Testis (tissue), 2 donors: ENCODE measurements at regions not wholly inside any gene's neighbourhood (a gene's known extent, or its start where the extent isn't known, plus 50 kb on each side); places are given as distances from the start of the nearest gene placed in this dataset.

Experiments used
- DNase-seq: peaks from one replicate; pipeline ENCODE4 v3.0.0-alpha.2; 2019
- H3K27ac ChIP-seq, 2 donors: fragments of 200-600 bp; sonication (generic); one replicate each; pipeline ENCODE4 v1.5.1; 2019
- H3K27me3 ChIP-seq: fragments of 200-600 bp; sonication (generic); one replicate; pipeline ENCODE4 v1.5.1; 2019
- H3K36me3 ChIP-seq: fragments of 200-600 bp; sonication (generic); one replicate; pipeline ENCODE4 v1.5.1; 2017; ENCODE audit warnings: low read depth; ENCODE audit errors: missing control alignments
- H3K4me1 ChIP-seq: fragments of 200-600 bp; sonication (generic); one replicate; pipeline ENCODE4 v1.5.1; 2019
- H3K4me3 ChIP-seq, 2 donors: fragments of 200-600 bp; sonication (generic); one replicate each; pipeline ENCODE4 v1.5.1; 2017 to 2019
- H3K9me3 ChIP-seq: fragments of 200-600 bp; sonication (generic); one replicate; pipeline ENCODE4 v1.5.1; 2017
- POLR2A ChIP-seq: fragments of 450-650 bp; IDR thresholded peaks from one replicate; pipeline ENCODE4 v1.6.1; 2017; ENCODE audit warnings: antibody characterized with exemption, mild to moderate bottlenecking, moderate library complexity
- WGBS, 2 donors: methylation state at CpG; one replicate each; pipeline ENCODE4 v1.1.5; 2018; 5-methylcytosine and 5-hydroxymethylcytosine counted together
- intact Hi-C: fragments of 100-400 bp; cut with DNase I; formaldehyde crosslinking; loops from one replicate; pipeline ENCODE4 v1.15.1; 2023; ENCODE audit warnings: low total_unique reads
- TF ChIP-seq, protein P1 (sequence below), 3 experiments: fragments of 450-650 bp in 2 of 3; fragments of 200-600 bp in 1 of 3; sonication (generic) in 1 of 3; IDR thresholded peaks; one replicate each; pipeline ENCODE4 v1.5.1; 2016 to 2019; ENCODE audit warnings: antibody characterized with exemption in 3 of 3, mild to moderate bottlenecking in 2 of 3, moderate library complexity in 1 of 3

- Histone ChIP-seq H3K4me3 (no peak overlapping the region), H3K9me3 (no peaks in the 10 kb centered on the region), H3K27ac (no peak overlapping the region), H3K4me1 (peaks cover 12% of the 10 kb centered on the region), H3K27me3 (no peaks in the 10 kb centered on the region), H3K36me3 (no peaks in the 10 kb centered on the region)
- TF ChIP-seq, protein P1, sequence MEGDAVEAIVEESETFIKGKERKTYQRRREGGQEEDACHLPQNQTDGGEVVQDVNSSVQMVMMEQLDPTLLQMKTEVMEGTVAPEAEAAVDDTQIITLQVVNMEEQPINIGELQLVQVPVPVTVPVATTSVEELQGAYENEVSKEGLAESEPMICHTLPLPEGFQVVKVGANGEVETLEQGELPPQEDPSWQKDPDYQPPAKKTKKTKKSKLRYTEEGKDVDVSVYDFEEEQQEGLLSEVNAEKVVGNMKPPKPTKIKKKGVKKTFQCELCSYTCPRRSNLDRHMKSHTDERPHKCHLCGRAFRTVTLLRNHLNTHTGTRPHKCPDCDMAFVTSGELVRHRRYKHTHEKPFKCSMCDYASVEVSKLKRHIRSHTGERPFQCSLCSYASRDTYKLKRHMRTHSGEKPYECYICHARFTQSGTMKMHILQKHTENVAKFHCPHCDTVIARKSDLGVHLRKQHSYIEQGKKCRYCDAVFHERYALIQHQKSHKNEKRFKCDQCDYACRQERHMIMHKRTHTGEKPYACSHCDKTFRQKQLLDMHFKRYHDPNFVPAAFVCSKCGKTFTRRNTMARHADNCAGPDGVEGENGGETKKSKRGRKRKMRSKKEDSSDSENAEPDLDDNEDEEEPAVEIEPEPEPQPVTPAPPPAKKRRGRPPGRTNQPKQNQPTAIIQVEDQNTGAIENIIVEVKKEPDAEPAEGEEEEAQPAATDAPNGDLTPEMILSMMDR (IDR thresholded peaks at IDR 0.05): no peak
- no peak for TF ChIP-seq POLR2A
- no peak for DNase-seq
- intact Hi-C loops: no loop called here
- WGBS, 2 donors: 65 to 71% methylated on average over 2 of the region's 2 CpGs
These were observed 135.9 kb upstream of the RAD23B start for GRCh38 chr9:107147134-107147533.

- Histone ChIP-seq H3K9me3 (no peaks in the 10 kb centered on the region), H3K36me3 (no peaks in the 10 kb centered on the region), H3K4me3 (no peak overlapping the region), H3K27me3 (no peaks in the 10 kb centered on the region), H3K4me1 (peaks cover under 1% of the 10 kb centered on the region), H3K27ac (no peak overlapping the region)
- TF ChIP-seq, protein P1 (IDR thresholded peaks at IDR 0.05): no peak
- TF ChIP-seq POLR2A: no peak
- WGBS, 2 donors: 81 to 82% methylated on average over 2 of the region's 2 CpGs
- intact Hi-C loops: no loop called here
- no peak for DNase-seq
These were observed 134.9 kb upstream of the RAD23B start for GRCh38 chr9:107148216-107148615.

DNA sequence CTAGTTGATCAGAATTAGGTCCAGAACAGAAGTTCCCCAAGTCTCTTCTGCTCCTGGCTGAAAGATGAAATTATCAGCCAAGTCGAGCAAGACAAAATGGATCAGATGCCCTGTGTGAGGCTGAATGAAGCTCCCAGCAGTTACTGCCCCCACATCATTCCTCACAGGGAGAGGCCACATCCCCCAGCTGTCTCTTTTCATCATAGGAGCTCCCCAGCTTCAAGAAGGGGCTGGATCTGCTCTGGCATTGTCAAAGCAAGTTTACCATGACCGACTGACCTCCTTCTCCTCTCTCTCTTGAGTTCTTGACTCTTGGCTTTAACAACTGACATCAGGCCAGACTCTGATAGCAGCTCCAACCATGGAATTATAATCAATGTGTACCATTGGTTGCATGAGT lies 133.3 kb upstream of the RAD23B start:
- Histone ChIP-seq H3K27me3 (no peaks in the 10 kb centered on the region), H3K27ac (no peak overlapping the region), H3K36me3 (no peaks in the 10 kb centered on the region), H3K4me3 (no peak overlapping the region), H3K9me3 (no peaks in the 10 kb centered on the region), H3K4me1 (no peaks in the 10 kb centered on the region)
- no peak for TF ChIP-seq POLR2A
- TF ChIP-seq, protein P1 (IDR thresholded peaks at IDR 0.05): no peak
- intact Hi-C loops: no loop called here
- WGBS, 2 donors: 50 to 60% methylated on average over 2 of the region's 2 CpGs
- DNase-seq: no peak

- intact Hi-C loops: no loop called here
- DNase-seq: no peak
- 78 to 87% methylated on average over 3 of the region's 3 CpGs for WGBS, 2 donors
- Histone ChIP-seq H3K36me3 (no peaks in the 10 kb centered on the region), H3K4me3 (no peak overlapping the region), H3K9me3 (no peaks in the 10 kb centered on the region), H3K27ac (no peak overlapping the region), H3K27me3 (no peaks in the 10 kb centered on the region), H3K4me1 (no peaks in the 10 kb centered on the region)
- TF ChIP-seq, protein P1 (IDR thresholded peaks at IDR 0.05): no peak
- no peak for TF ChIP-seq POLR2A
These were observed 129.7 kb upstream of the RAD23B start for GRCh38 chr9:107153336-107153735.

- no peaks in the 10 kb centered on the region for H3K9me3 ChIP-seq
- 79 to 85% methylated on average over 4 of the region's 4 CpGs for WGBS, 2 donors
- H3K27ac ChIP-seq: no peak overlapping the region
- TF ChIP-seq, protein P1 (IDR thresholded peaks at IDR 0.05): no peak
- TF ChIP-seq POLR2A: no peak
- H3K4me3 ChIP-seq: no peak overlapping the region
- no peaks in the 10 kb centered on the region for H3K27me3 ChIP-seq
- intact Hi-C loops: no loop called here
- H3K4me1 ChIP-seq: no peaks in the 10 kb centered on the region
- DNase-seq: no peak
- no peaks in the 10 kb centered on the region for H3K36me3 ChIP-seq
These were observed 128.8 kb upstream of the RAD23B start for GRCh38 chr9:107154291-107154690.
